GM18517 (cell line): ENCODE measurements at regions not wholly inside any gene's neighbourhood (a gene's known extent, or its start where the extent isn't known, plus 50 kb on each side); places are given as distances from the start of the nearest gene placed in this dataset.

Source experiments
- ATAC-seq: cut with Tn5 transposase; IDR thresholded peaks from one replicate; pipeline ENCODE4 v1.9.1; 2021; ENCODE audit warnings: mild to moderate bottlenecking, moderate library complexity; ENCODE audit not compliant: unreplicated experiment

- no peak for ATAC-seq
These were observed 592.9 kb upstream of the C9orf72 start for GRCh38 chr9:28166179-28166578.

GRCh38 chr9:28177142-28177541, 603.9 kb upstream of the C9orf72 start:
- no peak for ATAC-seq

GRCh38 chr9:28177925-28178324, 604.6 kb upstream of the C9orf72 start:
- no peak for ATAC-seq

- ATAC-seq = no peak
These were observed 606.6 kb upstream of the C9orf72 start for GRCh38 chr9:28179893-28180292.

GRCh38 chr9:28190981-28191380, 617.7 kb upstream of the C9orf72 start:
- ATAC-seq = no peak

GRCh38 chr9:28197653-28198052, 624.4 kb upstream of the C9orf72 start:
- no peak for ATAC-seq

- ATAC-seq = no peak
These were observed 629.8 kb upstream of the C9orf72 start for GRCh38 chr9:28203036-28203435.

- ATAC-seq = no peak
These were observed 633.0 kb upstream of the C9orf72 start for GRCh38 chr9:28206280-28206679.

- no peak for ATAC-seq
These were observed 634.4 kb upstream of the C9orf72 start for GRCh38 chr9:28207657-28208056.

- no peak for ATAC-seq
These were observed 635.8 kb upstream of the C9orf72 start for GRCh38 chr9:28209130-28209529.

GRCh38 chr9:28212979-28213378, 639.7 kb upstream of the C9orf72 start:
- ATAC-seq = no peak

GRCh38 chr9:28215536-28216299, 642.4 kb upstream of the C9orf72 start:
- ATAC-seq = no peak

- no peak for ATAC-seq
These were observed 659.4 kb upstream of the C9orf72 start for GRCh38 chr9:28232686-28233085.

GRCh38 chr9:28234133-28234893, 661.0 kb upstream of the C9orf72 start:
- no peak for ATAC-seq

GRCh38 chr9:28234894-28235277, 661.6 kb upstream of the C9orf72 start:
- no peak for ATAC-seq

- ATAC-seq = no peak
These were observed 676.1 kb upstream of the C9orf72 start for GRCh38 chr9:28249424-28249823.

GRCh38 chr9:28255174-28255573, 681.9 kb upstream of the C9orf72 start:
- no peak for ATAC-seq

GRCh38 chr9:28260330-28260729, 687.0 kb upstream of the C9orf72 start:
- ATAC-seq = no peak

- no peak for ATAC-seq
These were observed 691.1 kb upstream of the C9orf72 start for GRCh38 chr9:28264368-28264767.

- ATAC-seq = no peak
These were observed 694.1 kb upstream of the C9orf72 start for GRCh38 chr9:28267351-28267750.

GRCh38 chr9:28270156-28270555, 696.9 kb upstream of the C9orf72 start:
- ATAC-seq = no peak

- no peak for ATAC-seq
These were observed 698.8 kb upstream of the C9orf72 start for GRCh38 chr9:28272127-28272526.
